HG02885 (cell line): ENCODE measurements at regions not wholly inside any gene's neighbourhood (a gene's known extent, or its start where the extent isn't known, plus 50 kb on each side); places are given as distances from the start of the nearest gene placed in this dataset.
A peak's percentile ranks its signal among the peaks of the same experiment; 100 is the strongest.
"Not testable (repeated sequence)": the region's sequence is repeated elsewhere in the genome, so short reads cannot be mapped to it uniquely, and the experiment has no call there.

Experiments
- ATAC-seq: cut with Tn5 transposase; IDR thresholded peaks from one replicate; pipeline ENCODE4 v1.9.1; 2021; ENCODE audit warnings: mild to moderate bottlenecking; ENCODE audit not compliant: unreplicated experiment, poor library complexity

GRCh38 chr9:41279033-41279432 is 89.9 kb upstream of the ZNG1F start:
- ATAC-seq: not testable (repeated sequence)

GRCh38 chr9:41273549-41274267 is 84.6 kb upstream of the ZNG1F start:
- ATAC-seq: peak; percentile 100

GRCh38 chr9:41272879-41273548 is 83.9 kb upstream of the ZNG1F start:
- peak; percentile 38 for ATAC-seq

GRCh38 chr9:41270992-41271391 is 81.9 kb upstream of the ZNG1F start:
- ATAC-seq: not testable (repeated sequence)

- ATAC-seq: not testable (repeated sequence)
These were observed 80.4 kb upstream of the ZNG1F start for GRCh38 chr9:41269471-41269870.

GRCh38 chr9:41269054-41269453 is 79.9 kb upstream of the ZNG1F start:
- not testable (repeated sequence) for ATAC-seq

GRCh38 chr9:41266602-41267001 is 77.5 kb upstream of the ZNG1F start:
- not testable (repeated sequence) for ATAC-seq

- not testable (repeated sequence) for ATAC-seq
These were observed 76.9 kb upstream of the ZNG1F start for GRCh38 chr9:41266000-41266399.

- ATAC-seq: not testable (repeated sequence)
These were observed 62.9 kb upstream of the ZNG1F start for GRCh38 chr9:41251973-41252372.

- ATAC-seq: not testable (repeated sequence)
These were observed 62.0 kb upstream of the ZNG1F start for GRCh38 chr9:41251101-41251500.

- ATAC-seq: not testable (repeated sequence)
These were observed 57.6 kb upstream of the ZNG1F start for GRCh38 chr9:41246702-41247101.
